ENCODE measurements at regions not wholly inside any gene's neighbourhood (a gene's known extent, or its start where the extent isn't known, plus 50 kb on each side); places are given as distances from the start of the nearest gene placed in this dataset.

DNA sequence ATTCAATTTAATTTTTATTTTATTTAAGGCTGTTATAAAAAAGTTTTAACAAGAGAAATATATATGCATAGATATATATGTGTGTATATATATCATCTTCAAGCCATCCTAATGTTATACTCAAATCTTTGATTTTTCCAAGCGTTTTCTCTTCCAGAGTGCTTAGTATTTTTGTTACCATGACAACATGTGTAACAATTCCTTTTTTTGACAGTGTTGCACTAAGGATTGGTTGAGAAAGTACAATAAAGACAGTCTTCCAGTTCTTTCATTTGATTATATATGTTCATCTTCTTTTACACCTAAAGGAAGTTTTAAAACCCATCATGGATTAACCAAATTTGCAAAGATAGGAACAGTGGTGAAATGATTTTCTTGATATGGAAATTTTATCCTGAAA, 171.7 kb downstream of the KLF6 start:
- no peak overlapping the region for H3K4me3 ChIP-seq
- peaks cover 4% of the 10 kb centered on the region for H3K9me3 ChIP-seq
- no peaks in the 10 kb centered on the region for H3K27me3 ChIP-seq
- no peaks in the 10 kb centered on the region for H3K36me3 ChIP-seq
- H3K27ac ChIP-seq, result no peak overlapping the region
- no peak for DNase-seq (ENCODE audit: extremely low spot score in 2 of 2)
- no peaks in the 10 kb centered on the region for H3K4me1 ChIP-seq
- TF ChIP-seq, protein P1, sequence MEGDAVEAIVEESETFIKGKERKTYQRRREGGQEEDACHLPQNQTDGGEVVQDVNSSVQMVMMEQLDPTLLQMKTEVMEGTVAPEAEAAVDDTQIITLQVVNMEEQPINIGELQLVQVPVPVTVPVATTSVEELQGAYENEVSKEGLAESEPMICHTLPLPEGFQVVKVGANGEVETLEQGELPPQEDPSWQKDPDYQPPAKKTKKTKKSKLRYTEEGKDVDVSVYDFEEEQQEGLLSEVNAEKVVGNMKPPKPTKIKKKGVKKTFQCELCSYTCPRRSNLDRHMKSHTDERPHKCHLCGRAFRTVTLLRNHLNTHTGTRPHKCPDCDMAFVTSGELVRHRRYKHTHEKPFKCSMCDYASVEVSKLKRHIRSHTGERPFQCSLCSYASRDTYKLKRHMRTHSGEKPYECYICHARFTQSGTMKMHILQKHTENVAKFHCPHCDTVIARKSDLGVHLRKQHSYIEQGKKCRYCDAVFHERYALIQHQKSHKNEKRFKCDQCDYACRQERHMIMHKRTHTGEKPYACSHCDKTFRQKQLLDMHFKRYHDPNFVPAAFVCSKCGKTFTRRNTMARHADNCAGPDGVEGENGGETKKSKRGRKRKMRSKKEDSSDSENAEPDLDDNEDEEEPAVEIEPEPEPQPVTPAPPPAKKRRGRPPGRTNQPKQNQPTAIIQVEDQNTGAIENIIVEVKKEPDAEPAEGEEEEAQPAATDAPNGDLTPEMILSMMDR (IDR thresholded peaks at IDR 0.05), result no peak
- TF ChIP-seq POLR2A (IDR thresholded peaks at IDR 0.05), result no peak
- no peak for TF ChIP-seq POLR2AphosphoS5 (IDR thresholded peaks at IDR 0.05; ENCODE audit: insufficient read depth in 1 of 2, low read depth in 1 of 2)
- intact Hi-C loops (cut with DNase I), result no loop called here

DNA sequence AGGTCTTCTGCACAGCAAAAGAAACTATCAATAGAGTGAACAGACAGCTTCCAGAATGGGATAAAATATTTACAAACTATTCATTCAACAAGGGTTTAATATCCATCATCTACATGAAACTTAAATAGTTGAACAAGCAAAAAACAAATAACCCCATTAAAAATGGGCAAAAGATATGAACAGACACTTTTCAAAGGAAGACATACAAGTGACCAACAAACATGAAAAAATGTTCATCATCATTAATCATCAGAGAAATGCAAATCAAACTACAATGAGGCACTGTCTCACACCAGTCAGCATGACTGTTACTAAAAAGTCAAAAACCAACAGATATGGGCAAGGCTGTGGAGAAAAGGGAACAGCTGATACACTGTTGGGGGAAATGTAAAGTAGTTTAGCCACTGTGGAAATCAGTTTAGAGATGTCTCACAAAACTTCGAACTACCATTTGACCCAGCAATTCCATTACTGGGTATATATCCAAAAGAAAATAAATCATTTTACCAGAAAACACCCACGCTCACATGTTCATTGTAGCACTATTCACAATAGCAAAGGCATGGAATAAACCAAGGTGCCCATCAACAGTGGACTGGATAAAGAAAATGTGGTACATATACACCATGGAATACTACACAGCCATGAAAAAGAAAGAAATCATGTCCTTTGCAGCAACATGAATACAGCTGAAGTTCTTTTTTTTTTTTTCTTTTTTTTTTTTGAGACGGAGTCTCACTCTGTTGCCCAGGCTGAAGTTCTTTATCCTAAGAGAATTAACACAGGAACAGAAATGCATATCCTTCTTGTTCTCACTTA, 172.6 kb downstream of the KLF6 start:
- DNase-seq (ENCODE audit: extremely low spot score in 2 of 2), result no peak
- Histone ChIP-seq H3K27ac (no peak overlapping the region), H3K36me3 (no peaks in the 10 kb centered on the region), H3K9me3 (peaks cover 7% of the 10 kb centered on the region), H3K4me1 (no peaks in the 10 kb centered on the region), H3K4me3 (no peak overlapping the region), H3K27me3 (no peaks in the 10 kb centered on the region)
- intact Hi-C loops (cut with DNase I), result no loop called here
- TF ChIP-seq POLR2AphosphoS5 (IDR thresholded peaks at IDR 0.05; ENCODE audit: insufficient read depth in 1 of 2, low read depth in 1 of 2), result no peak

DNA sequence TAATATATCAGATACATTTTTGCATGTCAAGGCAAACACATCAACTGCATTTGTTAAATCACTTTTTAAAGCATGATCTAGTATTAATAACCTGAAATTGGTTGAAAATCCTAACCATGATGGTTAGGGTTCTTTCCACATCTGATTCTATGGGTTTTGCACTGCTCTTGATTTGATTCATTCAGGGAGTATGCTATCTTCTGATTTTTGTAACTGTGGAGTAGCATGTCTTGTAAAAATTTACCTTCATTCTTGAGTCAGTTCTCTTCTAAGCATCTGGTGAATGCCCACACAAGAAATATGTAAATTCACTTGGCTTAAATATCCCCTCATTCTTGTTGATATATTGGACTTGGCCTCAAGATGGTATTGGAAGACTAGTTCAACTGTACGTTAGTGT, 178.7 kb downstream of the KLF6 start:
- H3K36me3 ChIP-seq, result no peaks in the 10 kb centered on the region
- no peak overlapping the region for H3K27ac ChIP-seq
- peaks cover 7% of the 10 kb centered on the region for H3K9me3 ChIP-seq
- no peak overlapping the region for H3K4me3 ChIP-seq
- DNase-seq (ENCODE audit: extremely low spot score in 2 of 2), result no peak
- intact Hi-C loops (cut with DNase I), result no loop called here
- H3K27me3 ChIP-seq, result no peaks in the 10 kb centered on the region
- no peaks in the 10 kb centered on the region for H3K4me1 ChIP-seq
- no peak for TF ChIP-seq POLR2A (IDR thresholded peaks at IDR 0.05)
- TF ChIP-seq, protein P1 (IDR thresholded peaks at IDR 0.05), result no peak
- TF ChIP-seq POLR2AphosphoS5 (IDR thresholded peaks at IDR 0.05; ENCODE audit: insufficient read depth in 1 of 2, low read depth in 1 of 2), result no peak

DNA sequence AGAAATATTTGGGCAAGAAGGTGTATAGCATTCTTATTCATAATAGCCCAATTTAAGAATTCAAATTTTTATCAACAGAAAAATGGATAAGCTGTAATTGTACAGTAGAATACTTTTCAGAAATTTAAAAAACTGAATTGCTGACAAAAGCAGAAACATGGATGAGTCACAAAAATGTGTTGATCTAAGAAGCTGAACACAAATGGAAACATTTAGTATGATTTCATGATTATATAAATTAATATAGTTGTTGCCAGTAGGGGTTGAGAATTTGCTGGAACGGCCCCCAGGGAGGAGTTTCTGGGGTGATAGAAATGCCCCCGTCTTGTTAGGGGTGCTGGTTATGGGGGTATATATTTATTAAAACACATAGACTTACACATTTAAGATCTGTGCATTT, 179.1 kb downstream of the KLF6 start:
- TF ChIP-seq POLR2AphosphoS5 (IDR thresholded peaks at IDR 0.05; ENCODE audit: insufficient read depth in 1 of 2, low read depth in 1 of 2) (no peak), POLR2A (IDR thresholded peaks at IDR 0.05) (no peak)
- TF ChIP-seq, protein P1 (IDR thresholded peaks at IDR 0.05), result no peak
- H3K36me3 ChIP-seq, result no peaks in the 10 kb centered on the region
- H3K4me1 ChIP-seq, result no peaks in the 10 kb centered on the region
- intact Hi-C loops (cut with DNase I), result no loop called here
- no peak overlapping the region for H3K4me3 ChIP-seq
- H3K9me3 ChIP-seq, result peaks cover 7% of the 10 kb centered on the region
- H3K27me3 ChIP-seq, result no peaks in the 10 kb centered on the region
- no peak overlapping the region for H3K27ac ChIP-seq
- no peak for DNase-seq (ENCODE audit: extremely low spot score in 2 of 2)

DNA sequence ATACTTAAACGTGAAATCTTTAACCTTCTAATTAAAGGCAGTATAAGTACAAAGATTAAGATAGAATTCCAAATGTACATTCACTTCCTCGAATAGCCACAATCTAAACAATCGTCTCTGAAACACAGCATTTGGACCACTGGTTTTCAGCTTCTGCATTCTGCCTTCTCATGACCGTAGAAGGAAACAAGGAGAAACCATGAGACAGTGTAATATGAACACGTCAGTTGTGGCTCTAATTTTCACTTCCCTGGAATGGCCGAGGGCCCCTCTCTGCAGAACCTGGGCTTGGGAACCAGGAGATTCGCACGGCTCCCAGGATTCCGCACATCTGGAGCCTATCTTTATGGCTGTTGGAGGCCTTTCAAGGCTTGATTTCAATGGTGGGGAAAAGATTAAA, 189.3 kb downstream of the KLF6 start:
- no peak for DNase-seq (ENCODE audit: extremely low spot score in 2 of 2)
- no peaks in the 10 kb centered on the region for H3K4me1 ChIP-seq
- no peaks in the 10 kb centered on the region for H3K9me3 ChIP-seq
- intact Hi-C loops (cut with DNase I), result no loop called here
- TF ChIP-seq, protein P1 (IDR thresholded peaks at IDR 0.05), result no peak
- TF ChIP-seq POLR2AphosphoS5 (IDR thresholded peaks at IDR 0.05; ENCODE audit: insufficient read depth in 1 of 2, low read depth in 1 of 2), result no peak
- no peak for TF ChIP-seq POLR2A (IDR thresholded peaks at IDR 0.05)
- H3K27me3 ChIP-seq, result no peaks in the 10 kb centered on the region
- H3K36me3 ChIP-seq, result no peaks in the 10 kb centered on the region
- H3K4me3 ChIP-seq, result no peak overlapping the region
- H3K27ac ChIP-seq, result no peak overlapping the region

Data from vagina (tissue), 2 donors.